ENCODE measurements at regions not wholly inside any gene's neighbourhood (a gene's known extent, or its start where the extent isn't known, plus 50 kb on each side); places are given as distances from the start of the nearest gene placed in this dataset.

GRCh38 chr20:57938158-57939108 lies 228.6 kb upstream of the PMEPA1 start:
- Histone ChIP-seq H3K27ac (ENCODE audit: low read depth, low read length) (no peak overlapping the region), H3K4me3 (ENCODE audit: low read length) (no peak overlapping the region), H3K27me3 (ENCODE audit: control insufficient read depth, insufficient read depth, low read length, poor library complexity, severe bottlenecking) (no peaks in the 10 kb centered on the region), H3K36me3 (ENCODE audit: control insufficient read depth, insufficient read depth, low read length) (no peaks in the 10 kb centered on the region), H3K9me3 (ENCODE audit: control insufficient read depth, low read length) (peaks cover 5% of the 10 kb centered on the region), H3K9ac (ENCODE audit: extremely low read depth, low read length, poor library complexity, severe bottlenecking) (no peak overlapping the region), H3K4me1 (ENCODE audit: control insufficient read depth, insufficient read depth, low read length) (no peaks in the 10 kb centered on the region)
- Mint-ChIP-seq H3K27me3 (ENCODE audit: insufficient read depth) (no peaks in the 10 kb centered on the region), H3K9me3 (no peaks in the 10 kb centered on the region), H3K4me1 (peaks cover 10% of the 10 kb centered on the region), H3K4me3 (no peak overlapping the region), H3K27ac (no peak overlapping the region), H3K36me3 (ENCODE audit: low read depth) (no peaks in the 10 kb centered on the region)
- DNase-seq, result peak; percentile 69
- peak; percentile 61 for TF ChIP-seq CTCF (conservative IDR thresholded peaks at IDR 0.05)
- 89 to 94% methylated on average over 9 to 19 of the region's 19 CpGs for WGBS, 2 experiments (ENCODE audit: insufficient coverage in 1 of 2, insufficient read length in 1 of 2)

- Histone ChIP-seq H3K9ac (ENCODE audit: extremely low read depth, low read length, poor library complexity, severe bottlenecking) (no peak overlapping the region), H3K27me3 (ENCODE audit: control insufficient read depth, insufficient read depth, low read length, poor library complexity, severe bottlenecking) (no peaks in the 10 kb centered on the region), H3K4me1 (ENCODE audit: control insufficient read depth, insufficient read depth, low read length) (no peaks in the 10 kb centered on the region), H3K27ac (ENCODE audit: low read depth, low read length) (no peak overlapping the region), H3K36me3 (ENCODE audit: control insufficient read depth, insufficient read depth, low read length) (no peaks in the 10 kb centered on the region), H3K9me3 (ENCODE audit: control insufficient read depth, low read length) (peaks cover 5% of the 10 kb centered on the region), H3K4me3 (ENCODE audit: low read length) (no peak overlapping the region)
- Mint-ChIP-seq H3K27me3 (ENCODE audit: insufficient read depth) (no peaks in the 10 kb centered on the region), H3K9me3 (no peaks in the 10 kb centered on the region), H3K36me3 (ENCODE audit: low read depth) (no peaks in the 10 kb centered on the region), H3K27ac (no peak overlapping the region), H3K4me1 (peaks cover 8% of the 10 kb centered on the region), H3K4me3 (no peak overlapping the region)
- no peak for DNase-seq
- WGBS, 2 experiments (ENCODE audit: insufficient coverage in 1 of 2, insufficient read length in 1 of 2), result 83 to 95% methylated on average over 1 to 6 of the region's 6 CpGs
- TF ChIP-seq CTCF (conservative IDR thresholded peaks at IDR 0.05), result no peak
Observed at GRCh38 chr20:57936636-57937385, 227.0 kb upstream of the PMEPA1 start.

GRCh38 chr20:57934913-57935312 lies 225.1 kb upstream of the PMEPA1 start:
- Mint-ChIP-seq H3K4me3 (no peak overlapping the region), H3K27me3 (ENCODE audit: insufficient read depth) (no peaks in the 10 kb centered on the region), H3K36me3 (ENCODE audit: low read depth) (no peaks in the 10 kb centered on the region), H3K27ac (no peak overlapping the region), H3K9me3 (no peaks in the 10 kb centered on the region), H3K4me1 (peaks cover 4% of the 10 kb centered on the region)
- WGBS, 2 experiments (ENCODE audit: insufficient coverage in 1 of 2, insufficient read length in 1 of 2), result 90 to 93% methylated on average over 9 to 10 of the region's 10 CpGs
- Histone ChIP-seq H3K36me3 (ENCODE audit: control insufficient read depth, insufficient read depth, low read length) (no peaks in the 10 kb centered on the region), H3K27me3 (ENCODE audit: control insufficient read depth, insufficient read depth, low read length, poor library complexity, severe bottlenecking) (no peaks in the 10 kb centered on the region), H3K27ac (ENCODE audit: low read depth, low read length) (no peak overlapping the region), H3K4me3 (ENCODE audit: low read length) (no peak overlapping the region), H3K9ac (ENCODE audit: extremely low read depth, low read length, poor library complexity, severe bottlenecking) (no peak overlapping the region), H3K4me1 (ENCODE audit: control insufficient read depth, insufficient read depth, low read length) (no peaks in the 10 kb centered on the region), H3K9me3 (ENCODE audit: control insufficient read depth, low read length) (peaks cover 5% of the 10 kb centered on the region)
- no peak for DNase-seq
- no peak for TF ChIP-seq CTCF (conservative IDR thresholded peaks at IDR 0.05)

Measured in endodermal cell (in vitro differentiated cells).